ENCODE measurements at regions not wholly inside any gene's neighbourhood (a gene's known extent, or its start where the extent isn't known, plus 50 kb on each side); places are given as distances from the start of the nearest gene placed in this dataset.

GRCh38 chr1:209432443-209432825 lies 151.1 kb upstream of the CAMK1G start:
- Mint-ChIP-seq H3K36me3 (ENCODE audit: low read depth) (no peaks in the 10 kb centered on the region), H3K27ac (no peak overlapping the region), H3K9me3 (no peaks in the 10 kb centered on the region), H3K4me3 (no peak overlapping the region), H3K4me1 (ENCODE audit: low read depth) (peaks cover 37% of the 10 kb centered on the region), H3K27me3 (ENCODE audit: insufficient read depth) (peaks cover 2% of the 10 kb centered on the region)
- no peak for TF ChIP-seq CTCF (IDR thresholded peaks at IDR 0.05)
- no peak for DNase-seq

DNA sequence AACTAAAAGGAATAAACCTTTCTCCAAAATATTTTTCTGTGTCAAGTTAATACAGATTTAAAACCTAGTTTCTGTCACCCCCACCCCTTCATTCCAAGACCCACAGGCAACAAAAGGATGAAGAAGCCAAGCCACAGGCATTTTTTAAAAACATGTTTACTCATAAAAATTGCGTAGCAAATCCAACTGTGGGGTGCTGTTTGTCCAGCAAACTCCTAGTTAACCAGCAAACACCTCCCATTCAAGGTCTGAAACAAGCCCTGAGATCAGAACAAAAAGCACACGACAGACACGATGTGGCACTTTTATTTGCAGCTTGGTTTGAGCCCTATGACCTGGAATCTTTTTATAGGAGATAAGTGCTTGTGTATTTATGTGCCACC lies 149.9 kb upstream of the CAMK1G start:
- H3K4me3 Mint-ChIP-seq, result peak overlapping the region; percentile 51

GRCh38 chr1:209434066-209434465 lies 149.4 kb upstream of the CAMK1G start:
- Mint-ChIP-seq H3K27me3 (ENCODE audit: insufficient read depth) (no peaks in the 10 kb centered on the region; the same call in 1 of the 2 replicates), H3K9me3 (no peaks in the 10 kb centered on the region), H3K4me3 (peak overlapping the region; percentile 51; the same call in 1 of the 2 replicates), H3K36me3 (ENCODE audit: low read depth) (no peaks in the 10 kb centered on the region), H3K27ac (peak overlapping the region; percentile 88), H3K4me1 (ENCODE audit: low read depth) (peaks cover 37% of the 10 kb centered on the region)
- DNase-seq, result peak; percentile 39
- TF ChIP-seq CTCF (IDR thresholded peaks at IDR 0.05), result no peak

More for the DNA sequence above, 149.9 kb upstream of the CAMK1G start:
- DNase-seq, result peak; percentile 42
- Mint-ChIP-seq H3K9me3 (no peaks in the 10 kb centered on the region), H3K4me1 (ENCODE audit: low read depth) (peaks cover 37% of the 10 kb centered on the region), H3K36me3 (ENCODE audit: low read depth) (no peaks in the 10 kb centered on the region), H3K27ac (peak overlapping the region; percentile 88), H3K27me3 (ENCODE audit: insufficient read depth) (peaks cover 2% of the 10 kb centered on the region)
- TF ChIP-seq CTCF (IDR thresholded peaks at IDR 0.05), result no peak

- Mint-ChIP-seq H3K27ac (peak overlapping the region; percentile 88), H3K27me3 (ENCODE audit: insufficient read depth) (no peaks in the 10 kb centered on the region; the same call in 1 of the 2 replicates), H3K36me3 (ENCODE audit: low read depth) (no peaks in the 10 kb centered on the region; the same call in 1 of the 2 replicates), H3K9me3 (no peaks in the 10 kb centered on the region), H3K4me3 (no peak overlapping the region), H3K4me1 (ENCODE audit: low read depth) (peaks cover 37% of the 10 kb centered on the region)
- TF ChIP-seq CTCF (IDR thresholded peaks at IDR 0.05), result no peak
- DNase-seq, result no peak
Measured at GRCh38 chr1:209434631-209435217, 148.8 kb upstream of the CAMK1G start.

DNA sequence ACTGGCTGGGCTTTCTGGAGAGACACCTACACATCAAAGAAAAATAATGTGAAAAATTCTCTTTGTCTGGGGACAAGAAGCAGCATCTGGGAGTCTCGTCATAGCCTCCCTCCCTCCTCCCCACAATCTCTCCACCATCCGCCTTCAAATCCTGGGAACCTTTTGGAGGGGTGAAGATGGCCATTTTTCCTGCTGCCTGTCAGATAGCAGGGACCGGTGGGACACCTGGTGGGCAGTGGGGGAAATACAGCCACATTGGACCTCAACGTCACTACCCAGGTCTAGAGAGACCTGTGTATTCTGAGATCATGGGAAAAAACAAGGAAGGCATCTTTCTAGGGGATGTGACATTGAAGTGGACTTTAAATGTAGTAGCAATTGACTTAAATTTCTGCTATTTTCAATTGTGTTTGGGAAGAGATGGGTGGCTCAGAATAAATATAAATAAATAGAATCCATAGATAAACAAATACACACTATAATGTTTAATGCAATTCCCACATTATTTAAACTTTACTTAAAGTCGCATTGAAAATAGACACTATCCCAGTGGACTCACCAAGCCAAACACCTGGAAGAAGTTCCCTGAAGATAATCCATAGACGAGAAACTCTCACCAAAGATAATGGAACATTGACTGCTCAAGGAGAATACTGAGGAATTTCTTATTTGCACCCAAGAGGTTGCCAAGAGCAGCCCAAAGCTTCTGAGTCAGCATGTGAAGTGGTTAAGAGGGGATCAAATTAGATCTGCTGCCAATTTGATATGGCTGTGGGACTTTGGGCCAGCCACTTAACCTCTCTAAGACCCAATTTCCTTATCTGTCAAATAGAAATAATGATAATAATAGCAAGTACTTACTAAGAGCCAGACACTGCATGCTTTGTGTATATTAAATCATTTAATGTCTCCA lies 147.6 kb upstream of the CAMK1G start:
- Mint-ChIP-seq H3K4me1 (ENCODE audit: low read depth) (peaks cover 37% of the 10 kb centered on the region), H3K36me3 (ENCODE audit: low read depth) (peaks cover 4% of the 10 kb centered on the region; the same call in 1 of the 2 replicates), H3K27me3 (ENCODE audit: insufficient read depth) (no peaks in the 10 kb centered on the region), H3K9me3 (no peaks in the 10 kb centered on the region), H3K27ac (peak overlapping the region; percentile 88), H3K4me3 (no peak overlapping the region)
- TF ChIP-seq CTCF (IDR thresholded peaks at IDR 0.05), result peak; percentile 96
- DNase-seq, result peak; percentile 80

Measured in HFFc6 (cell line).